Hepatocyte (in vitro differentiated cells): ENCODE measurements at regions not wholly inside any gene's neighbourhood (a gene's known extent, or its start where the extent isn't known, plus 50 kb on each side); places are given as distances from the start of the nearest gene placed in this dataset.

Source experiments
- EZH2 ChIP-seq: fragments of 200-600 bp; sonication (generic); IDR thresholded peaks from 2 replicates; pipeline ENCODE4 v1.6.1; 2016; ENCODE audit warnings: antibody characterized with exemption, mild to moderate bottlenecking, borderline replicate concordance
- TF ChIP-seq, protein P1 (sequence below): fragments of 200-600 bp; sonication (generic); IDR thresholded peaks from 2 replicates; pipeline ENCODE4 v1.5.1; 2016; ENCODE audit warnings: antibody characterized with exemption, mild to moderate bottlenecking; ENCODE audit not compliant: poor library complexity

DNA sequence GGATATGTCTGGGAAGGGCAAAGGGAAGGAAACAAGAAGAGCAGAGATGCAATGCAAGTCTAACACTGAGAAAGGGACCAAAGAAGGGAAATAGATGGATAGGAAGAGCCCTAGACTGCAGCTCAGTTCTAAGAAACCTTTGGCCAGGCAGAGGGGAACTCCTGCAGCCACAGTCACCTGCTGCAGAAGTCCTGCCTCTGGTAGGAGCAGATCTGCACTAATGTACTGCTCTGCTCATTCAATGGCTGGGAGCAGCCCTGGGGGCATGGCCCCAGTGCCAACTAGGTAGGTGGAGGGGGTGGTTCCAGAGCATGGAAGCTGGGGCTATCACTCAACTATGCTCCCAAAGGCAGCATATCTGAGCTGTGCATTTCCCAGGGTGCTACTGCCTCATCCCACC, 388.9 kb downstream of the PCNX1 start:
- no peak for TF ChIP-seq EZH2
- TF ChIP-seq, protein P1, sequence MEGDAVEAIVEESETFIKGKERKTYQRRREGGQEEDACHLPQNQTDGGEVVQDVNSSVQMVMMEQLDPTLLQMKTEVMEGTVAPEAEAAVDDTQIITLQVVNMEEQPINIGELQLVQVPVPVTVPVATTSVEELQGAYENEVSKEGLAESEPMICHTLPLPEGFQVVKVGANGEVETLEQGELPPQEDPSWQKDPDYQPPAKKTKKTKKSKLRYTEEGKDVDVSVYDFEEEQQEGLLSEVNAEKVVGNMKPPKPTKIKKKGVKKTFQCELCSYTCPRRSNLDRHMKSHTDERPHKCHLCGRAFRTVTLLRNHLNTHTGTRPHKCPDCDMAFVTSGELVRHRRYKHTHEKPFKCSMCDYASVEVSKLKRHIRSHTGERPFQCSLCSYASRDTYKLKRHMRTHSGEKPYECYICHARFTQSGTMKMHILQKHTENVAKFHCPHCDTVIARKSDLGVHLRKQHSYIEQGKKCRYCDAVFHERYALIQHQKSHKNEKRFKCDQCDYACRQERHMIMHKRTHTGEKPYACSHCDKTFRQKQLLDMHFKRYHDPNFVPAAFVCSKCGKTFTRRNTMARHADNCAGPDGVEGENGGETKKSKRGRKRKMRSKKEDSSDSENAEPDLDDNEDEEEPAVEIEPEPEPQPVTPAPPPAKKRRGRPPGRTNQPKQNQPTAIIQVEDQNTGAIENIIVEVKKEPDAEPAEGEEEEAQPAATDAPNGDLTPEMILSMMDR, result no peak
